Cerebellar nuclear complex (tissue), 1 donor: ENCODE measurements at regions not wholly inside any gene's neighbourhood (a gene's known extent, or its start where the extent isn't known, plus 50 kb on each side); places are given as distances from the start of the nearest gene placed in this dataset.

Source experiments
- DNase-seq, 2 experiments: peaks; one replicate each; lab custom pipeline; 2025; lab: John Stamatoyannopoulos, UW

GRCh38 chr9:118303216-118303615 is 599.0 kb downstream of the TLR4 start:
- no peak for DNase-seq

- peak; percentile 38 to 55 for DNase-seq
Observed at GRCh38 chr9:118305331-118305730, 601.1 kb downstream of the TLR4 start.

- DNase-seq, result no peak
Observed at GRCh38 chr9:118306801-118307200, 602.6 kb downstream of the TLR4 start.

GRCh38 chr9:118313965-118314364 is 609.8 kb downstream of the TLR4 start:
- no peak for DNase-seq

GRCh38 chr9:118316831-118317343 is 612.7 kb downstream of the TLR4 start:
- DNase-seq, result no peak

- DNase-seq, result no peak
Observed at GRCh38 chr9:118318770-118319431, 614.7 kb downstream of the TLR4 start.

- no peak for DNase-seq
Observed at GRCh38 chr9:118321788-118322187, 617.6 kb downstream of the TLR4 start.

GRCh38 chr9:118324706-118325105 is 620.5 kb downstream of the TLR4 start:
- DNase-seq, result no peak

GRCh38 chr9:118325757-118326156 is 621.6 kb downstream of the TLR4 start:
- DNase-seq, result no peak

- DNase-seq, result no peak
Observed at GRCh38 chr9:118326326-118326725, 622.1 kb downstream of the TLR4 start.

- DNase-seq, result no peak
Observed at GRCh38 chr9:118330191-118330986, 626.2 kb downstream of the TLR4 start.

- DNase-seq, result no peak
Observed at GRCh38 chr9:118331622-118332045, 627.4 kb downstream of the TLR4 start.

GRCh38 chr9:118336250-118336942 is 632.2 kb downstream of the TLR4 start:
- no peak for DNase-seq

- no peak for DNase-seq
Observed at GRCh38 chr9:118336943-118337330, 632.7 kb downstream of the TLR4 start.

GRCh38 chr9:118360036-118360435 is 655.8 kb downstream of the TLR4 start:
- no peak for DNase-seq

- DNase-seq, result no peak
Observed at GRCh38 chr9:118362123-118362522, 657.9 kb downstream of the TLR4 start.

GRCh38 chr9:118362596-118362995 is 658.4 kb downstream of the TLR4 start:
- DNase-seq, result no peak

- no peak for DNase-seq
Observed at GRCh38 chr9:118364266-118365106, 660.3 kb downstream of the TLR4 start.

- DNase-seq, result no peak
Observed at GRCh38 chr9:118366228-118366627, 662.0 kb downstream of the TLR4 start.

- no peak for DNase-seq
Observed at GRCh38 chr9:118367383-118367782, 663.2 kb downstream of the TLR4 start.

- DNase-seq, result no peak
Observed at GRCh38 chr9:118384531-118385100, 680.4 kb downstream of the TLR4 start.
